Epithelial cell of prostate (primary cell): ENCODE measurements at regions not wholly inside any gene's neighbourhood (a gene's known extent, or its start where the extent isn't known, plus 50 kb on each side); places are given as distances from the start of the nearest gene placed in this dataset.

Experiments used
- DNase-seq: peaks from one replicate; pipeline ENCODE4 v3.0.0-alpha.2; 2011; ENCODE audit warnings: low read depth, low spot score
- H3K27ac ChIP-seq: fragments of 450-650 bp; 2 replicates; pipeline ENCODE4 v1.5.1; 2017; ENCODE audit warnings: mild to moderate bottlenecking

DNA sequence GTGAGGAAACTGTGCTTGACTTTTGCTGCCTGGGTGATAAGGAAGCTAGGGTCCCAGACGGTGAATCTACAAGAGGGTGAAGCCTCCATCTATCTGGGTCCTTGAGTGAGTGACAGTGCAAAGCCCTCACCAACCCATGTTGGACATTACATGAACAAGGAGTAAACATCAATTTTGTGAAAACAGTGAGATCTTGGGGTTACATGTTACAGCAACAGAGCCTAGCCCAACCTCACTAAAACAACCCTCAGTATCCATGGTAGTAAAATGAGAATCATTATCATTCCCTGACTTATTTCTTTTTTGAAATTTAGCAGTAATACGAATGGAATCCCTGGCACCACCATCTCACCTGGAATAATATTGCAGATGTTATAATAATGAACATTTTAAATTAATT lies 103.4 kb downstream of the TSN start:
- no peak for DNase-seq
- no peak overlapping the region for H3K27ac ChIP-seq

- no peak overlapping the region for H3K27ac ChIP-seq
- peak; percentile 62 for DNase-seq
Observed at GRCh38 chr2:121860033-121860757, 104.7 kb downstream of the TSN start.

GRCh38 chr2:121860758-121861227 lies 105.3 kb downstream of the TSN start:
- no peak overlapping the region for H3K27ac ChIP-seq
- no peak for DNase-seq

DNA sequence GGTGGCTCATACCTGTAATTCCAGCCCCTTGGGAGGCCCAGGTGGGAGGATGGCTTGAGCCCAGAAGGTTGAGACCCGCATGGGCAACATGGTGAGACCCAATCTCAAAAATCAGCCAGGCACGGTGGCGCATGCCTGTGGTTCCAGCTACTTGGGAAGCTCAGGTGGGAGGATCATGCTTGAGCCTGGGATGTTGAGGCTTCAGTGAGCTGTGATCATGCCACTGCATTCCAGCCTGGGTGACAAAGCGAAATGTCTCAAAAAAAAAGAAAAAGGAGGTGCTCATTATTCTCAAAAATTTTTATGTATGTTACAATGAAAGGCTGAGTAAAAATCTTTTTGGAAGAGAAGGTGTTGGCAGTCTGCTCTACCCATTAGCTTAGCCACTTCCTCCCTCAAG lies 106.8 kb downstream of the TSN start:
- no peak overlapping the region for H3K27ac ChIP-seq
- DNase-seq = no peak

- no peak for DNase-seq
- H3K27ac ChIP-seq = no peak overlapping the region
Observed at GRCh38 chr2:121865914-121866313, 110.5 kb downstream of the TSN start.

GRCh38 chr2:121866789-121867188 lies 111.3 kb downstream of the TSN start:
- no peak for DNase-seq

GRCh38 chr2:121868652-121869051 lies 113.2 kb downstream of the TSN start:
- H3K27ac ChIP-seq = no peak overlapping the region
- no peak for DNase-seq

More at GRCh38 chr2:121866789-121867188, 111.3 kb downstream of the TSN start:
- no peak overlapping the region for H3K27ac ChIP-seq

DNA sequence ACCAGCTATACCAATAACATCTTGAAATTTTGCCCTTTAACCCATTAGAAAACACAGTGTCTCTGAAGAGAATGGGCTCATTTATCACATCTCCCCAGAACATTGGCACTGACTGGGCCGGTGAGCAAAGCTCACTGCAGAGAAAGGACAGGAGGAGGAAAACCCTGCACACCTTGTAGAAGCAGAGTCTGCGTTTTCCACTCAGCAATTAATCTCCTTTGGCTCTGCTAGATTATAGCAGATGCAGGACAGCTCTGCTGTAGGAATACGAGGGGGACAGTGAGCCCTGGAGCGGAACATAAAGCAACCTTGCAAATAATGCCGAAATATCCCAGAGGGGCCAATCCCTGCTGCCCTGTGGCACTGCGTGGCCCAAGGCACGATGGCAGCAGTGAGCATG lies 113.9 kb downstream of the TSN start:
- no peak for DNase-seq
- H3K27ac ChIP-seq = no peak overlapping the region

DNA sequence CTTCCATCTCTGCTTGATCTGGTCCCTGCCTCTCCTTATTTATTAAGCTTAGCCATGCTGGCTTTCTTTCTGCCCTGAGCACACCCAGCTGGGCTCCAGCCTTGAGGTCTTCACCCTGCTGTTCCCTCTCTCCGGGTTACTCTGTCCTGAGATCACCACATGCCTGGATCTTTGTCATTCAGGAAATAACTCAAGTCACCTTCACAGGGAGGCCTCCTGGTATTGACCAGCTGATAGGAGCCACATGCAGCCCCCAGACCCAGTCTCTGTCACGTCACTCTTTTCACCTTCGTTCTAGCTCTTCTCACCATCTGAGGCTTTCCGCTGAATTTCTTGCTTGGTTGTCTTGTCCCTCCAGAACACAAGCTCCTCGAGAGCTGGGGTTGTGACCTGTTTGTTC lies 114.4 kb downstream of the TSN start:
- no peak overlapping the region for H3K27ac ChIP-seq
- no peak for DNase-seq

DNA sequence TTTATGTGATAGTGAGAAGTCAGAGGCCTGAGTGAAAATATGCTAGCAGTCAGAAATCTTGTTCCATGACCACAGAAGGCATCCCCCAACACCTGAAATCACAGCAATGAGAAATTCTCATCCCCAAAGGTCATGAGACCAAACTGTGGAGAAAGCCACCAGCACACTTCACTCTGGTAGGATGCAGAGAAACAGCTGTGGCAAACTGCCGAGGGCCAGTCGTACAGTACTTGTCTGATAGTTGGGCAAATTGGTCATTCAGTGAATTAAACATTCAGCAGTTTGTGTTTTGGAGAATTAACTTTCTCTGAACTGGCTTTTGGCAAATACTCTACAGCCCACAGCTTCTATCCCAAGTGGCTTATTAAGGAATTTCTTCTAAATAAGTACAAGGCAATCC lies 117.2 kb downstream of the TSN start:
- DNase-seq = no peak
- H3K27ac ChIP-seq = no peak overlapping the region

GRCh38 chr2:121873864-121874263 lies 118.4 kb downstream of the TSN start:
- DNase-seq = no peak
- no peak overlapping the region for H3K27ac ChIP-seq

GRCh38 chr2:121875585-121876185 lies 120.2 kb downstream of the TSN start:
- DNase-seq = no peak
- H3K27ac ChIP-seq = no peak overlapping the region

DNA sequence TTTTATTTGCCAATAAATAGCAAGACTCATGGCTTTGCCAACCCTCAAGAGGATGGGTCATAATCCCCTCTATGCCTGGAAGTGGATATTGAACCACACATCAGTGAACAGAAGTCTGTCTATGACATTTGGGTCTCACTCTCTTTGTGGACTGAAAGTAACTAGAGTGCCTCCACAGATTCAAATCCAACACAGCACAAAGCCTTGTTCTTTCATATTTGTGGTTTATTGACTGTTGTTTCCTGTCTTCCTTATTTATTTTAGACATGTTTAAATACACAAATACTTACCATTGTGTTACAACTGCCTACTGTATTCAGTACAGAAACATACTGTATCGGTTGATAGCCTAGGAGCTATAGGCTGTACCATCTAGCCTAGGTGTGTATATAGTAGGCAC lies 121.9 kb downstream of the TSN start:
- no peak overlapping the region for H3K27ac ChIP-seq
- DNase-seq = no peak

GRCh38 chr2:121880283-121880682 lies 124.8 kb downstream of the TSN start:
- no peak for DNase-seq
- H3K27ac ChIP-seq = no peak overlapping the region

DNA sequence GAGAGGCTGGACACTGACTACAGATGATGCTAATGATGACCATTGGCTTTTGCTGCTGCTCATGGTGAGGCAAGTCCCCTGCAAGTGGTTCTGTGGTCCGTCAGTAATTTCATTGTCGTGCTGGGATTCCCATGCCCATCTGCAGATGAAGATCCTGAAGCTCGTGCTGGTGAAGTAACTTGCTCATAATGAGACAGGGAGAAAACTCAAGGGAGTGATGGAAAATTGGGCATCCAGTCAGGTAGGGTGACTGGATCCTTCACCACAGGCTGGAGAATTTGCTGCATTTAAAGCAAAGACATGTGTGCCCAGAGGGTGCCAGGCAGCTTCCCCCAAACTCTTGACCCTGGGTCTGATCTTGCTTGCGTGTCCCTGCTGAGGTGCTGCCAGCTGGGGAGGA lies 125.6 kb downstream of the TSN start:
- no peak overlapping the region for H3K27ac ChIP-seq
- no peak for DNase-seq

- no peak for DNase-seq
- no peak overlapping the region for H3K27ac ChIP-seq
Observed at GRCh38 chr2:121881950-121882349, 126.5 kb downstream of the TSN start.

GRCh38 chr2:121884078-121884477 lies 128.6 kb downstream of the TSN start:
- DNase-seq = no peak
- H3K27ac ChIP-seq = no peak overlapping the region

- H3K27ac ChIP-seq = no peak overlapping the region
Observed at GRCh38 chr2:121884511-121884921, 129.1 kb downstream of the TSN start.

DNA sequence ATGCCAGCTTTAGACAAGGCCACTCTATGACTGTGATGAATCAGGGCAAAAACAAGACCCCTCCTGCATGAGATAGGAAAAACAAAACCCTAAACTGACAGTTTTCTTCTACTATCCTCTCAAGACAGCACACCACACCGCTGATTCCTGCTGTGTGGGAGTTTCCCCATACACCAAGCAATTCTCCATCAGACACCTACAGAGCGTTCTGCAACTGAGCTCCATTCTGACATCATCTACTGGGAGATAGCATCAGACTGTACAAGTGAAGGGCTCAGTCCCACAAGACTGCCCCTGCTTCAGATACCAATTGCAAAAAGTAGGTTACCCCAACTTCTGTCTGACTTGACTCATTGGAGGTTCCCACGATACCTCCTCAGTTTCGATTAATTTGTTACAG lies 130.6 kb downstream of the TSN start:
- H3K27ac ChIP-seq = no peak overlapping the region
- DNase-seq = no peak

More at GRCh38 chr2:121884511-121884921, 129.1 kb downstream of the TSN start:
- DNase-seq = no peak

DNA sequence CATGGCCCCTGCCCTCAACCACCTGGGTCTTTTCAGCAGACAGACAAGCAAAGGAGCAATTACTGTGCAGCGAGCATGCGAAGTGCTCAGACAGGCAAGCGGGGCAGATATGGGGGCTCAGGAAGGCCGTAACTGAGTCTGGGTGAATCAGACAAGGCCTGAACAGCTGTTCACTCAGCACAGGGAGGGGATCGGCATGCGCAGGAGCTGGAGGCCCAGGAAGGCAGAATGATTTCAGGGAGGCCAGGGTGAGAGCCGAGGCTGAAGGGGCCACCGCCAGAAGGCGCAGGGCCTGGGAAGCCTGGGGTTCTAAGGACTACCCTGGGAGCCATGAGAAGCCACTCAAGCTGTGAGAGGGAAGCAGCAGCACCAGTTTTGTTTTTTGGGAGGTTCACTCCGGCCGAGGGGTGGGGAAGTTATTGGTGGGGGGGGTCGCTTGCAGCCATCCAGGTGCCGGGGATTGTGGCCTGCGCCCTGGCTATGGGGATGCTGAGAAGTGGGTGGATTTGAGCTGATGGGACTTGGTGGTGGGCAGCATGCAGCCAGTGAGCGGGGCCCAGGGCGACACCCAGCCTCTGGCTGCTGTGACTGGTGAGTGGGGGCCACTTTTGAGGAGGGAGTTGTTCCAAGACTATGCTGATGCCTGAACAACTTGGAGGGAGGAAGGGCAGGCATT lies 132.2 kb downstream of the TSN start:
- no peak for DNase-seq
- no peak overlapping the region for H3K27ac ChIP-seq

DNA sequence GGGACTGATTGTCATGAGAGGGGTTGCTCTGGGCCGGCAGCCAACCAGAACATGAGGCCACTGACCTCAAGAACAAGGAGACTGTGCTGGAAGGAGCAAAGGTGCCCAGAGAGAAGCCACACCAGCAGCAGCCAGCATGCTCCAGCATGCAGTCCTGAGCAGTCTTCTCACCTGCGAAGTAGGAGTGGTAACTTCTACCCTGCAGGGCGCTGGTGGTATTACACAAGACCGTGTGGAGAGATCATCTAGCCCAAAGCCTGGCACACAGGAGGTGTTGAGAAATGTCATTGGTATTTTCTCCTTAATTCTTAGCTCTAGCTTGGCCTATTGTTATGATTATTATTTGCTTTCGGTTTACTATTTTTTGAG lies 132.7 kb downstream of the TSN start:
- no peak overlapping the region for H3K27ac ChIP-seq
- DNase-seq = peak; percentile 20
